GM18909 (cell line): ENCODE measurements at regions not wholly inside any gene's neighbourhood (a gene's known extent, or its start where the extent isn't known, plus 50 kb on each side); places are given as distances from the start of the nearest gene placed in this dataset.

Experiments used
- ATAC-seq: cut with Tn5 transposase; IDR thresholded peaks from one replicate; pipeline ENCODE4 v1.9.1; 2021; ENCODE audit warnings: mild to moderate bottlenecking; ENCODE audit not compliant: unreplicated experiment, poor library complexity

DNA sequence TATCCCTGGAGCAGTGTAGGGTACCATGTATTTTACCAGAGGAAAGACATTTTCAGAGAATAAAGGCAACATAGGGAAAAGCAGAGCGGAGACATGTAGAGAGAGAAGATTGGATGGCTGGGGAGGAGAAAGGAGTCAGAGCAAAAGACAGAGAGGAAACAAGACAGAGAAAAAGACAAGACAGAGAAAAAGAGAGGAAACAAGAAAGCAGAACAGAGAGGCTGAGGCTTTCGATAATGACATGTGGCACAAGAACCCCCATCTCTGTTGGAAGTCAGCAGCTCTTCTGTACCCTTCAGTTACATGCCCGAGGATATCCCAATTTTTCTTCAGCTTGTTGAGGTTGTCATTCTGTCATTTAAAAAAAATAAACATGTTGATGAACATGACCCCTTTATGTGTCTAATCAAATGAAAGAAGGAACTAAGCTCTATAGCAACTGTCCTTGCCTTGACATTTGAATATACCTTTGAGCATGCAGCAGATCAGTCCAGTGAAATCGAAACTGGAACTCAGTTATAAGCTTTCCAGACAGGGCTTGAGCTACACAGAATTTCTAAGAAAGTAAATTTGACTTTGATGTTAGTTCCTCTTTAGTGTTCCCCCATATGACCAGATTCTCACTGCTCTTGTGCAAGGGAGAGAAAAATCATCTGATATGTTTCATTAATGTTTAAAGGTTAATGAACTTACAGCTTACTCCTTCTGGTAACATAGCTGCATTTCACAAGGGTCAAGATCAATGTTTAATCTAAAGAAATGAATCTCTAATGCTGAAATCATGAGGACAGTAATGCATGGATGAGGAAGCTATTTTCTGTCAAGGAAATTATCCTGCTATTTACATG is 75.1 kb upstream of the SP4 start:
- ATAC-seq, result peak; percentile 87

DNA sequence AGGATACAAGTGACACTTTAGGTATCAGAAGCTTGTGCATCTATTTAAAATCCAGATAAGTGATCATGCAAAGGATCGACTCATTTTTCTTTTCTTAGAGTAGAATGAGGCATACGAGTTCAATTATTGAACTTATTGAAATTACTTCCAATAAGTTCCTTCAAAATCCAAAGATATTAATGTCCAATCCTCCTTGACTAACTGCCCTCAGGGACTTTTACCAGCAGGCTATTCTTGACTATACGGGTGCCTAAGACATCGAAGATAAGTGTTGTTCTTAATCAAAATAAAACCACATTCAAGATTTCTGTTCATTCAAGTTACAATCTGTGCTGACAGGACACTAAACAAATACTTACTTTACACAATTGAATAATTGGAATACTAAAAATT is 74.5 kb upstream of the SP4 start:
- no peak for ATAC-seq

DNA sequence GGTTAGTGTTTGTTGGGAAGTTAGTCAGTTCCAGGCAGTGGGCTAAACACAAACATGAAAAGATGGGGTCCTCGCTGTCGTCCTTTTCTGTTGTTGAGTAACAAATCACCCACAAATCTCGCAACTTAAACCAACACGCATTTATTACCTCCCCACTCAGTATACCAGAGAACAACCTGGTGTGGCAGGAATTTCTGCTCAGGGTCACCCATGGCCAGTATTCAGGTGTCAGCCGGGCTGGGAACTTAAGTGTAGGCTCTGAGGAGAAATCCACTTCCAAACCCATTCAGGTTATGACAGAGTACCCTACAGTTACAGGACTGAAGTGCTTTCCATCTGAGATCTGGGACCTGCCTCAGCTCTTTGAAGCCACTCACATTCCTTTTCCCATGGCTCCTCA is 73.6 kb upstream of the SP4 start:
- ATAC-seq, result no peak

DNA sequence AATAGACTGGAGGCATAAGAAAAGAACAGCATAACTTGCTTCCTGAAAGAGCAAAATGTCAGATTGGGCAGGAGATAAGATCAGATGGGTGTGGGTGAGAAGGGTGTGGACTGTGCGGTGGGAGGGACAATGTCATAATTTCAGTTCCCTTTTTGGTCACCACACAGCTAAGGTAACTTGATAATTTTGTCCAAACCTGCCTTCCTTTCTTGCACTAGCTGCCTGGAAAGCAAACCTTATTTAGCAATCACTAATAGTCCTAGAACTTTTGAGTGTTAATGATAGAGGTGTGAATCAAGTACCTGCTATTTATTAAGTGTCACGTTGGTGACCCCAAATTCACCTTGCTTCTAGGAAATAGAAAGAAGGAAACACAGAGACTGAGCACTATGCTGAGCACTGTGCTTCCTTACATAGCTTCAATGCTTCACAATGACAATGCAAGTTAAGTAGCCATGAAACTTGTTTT is 72.4 kb upstream of the SP4 start:
- peak; percentile 85 for ATAC-seq

DNA sequence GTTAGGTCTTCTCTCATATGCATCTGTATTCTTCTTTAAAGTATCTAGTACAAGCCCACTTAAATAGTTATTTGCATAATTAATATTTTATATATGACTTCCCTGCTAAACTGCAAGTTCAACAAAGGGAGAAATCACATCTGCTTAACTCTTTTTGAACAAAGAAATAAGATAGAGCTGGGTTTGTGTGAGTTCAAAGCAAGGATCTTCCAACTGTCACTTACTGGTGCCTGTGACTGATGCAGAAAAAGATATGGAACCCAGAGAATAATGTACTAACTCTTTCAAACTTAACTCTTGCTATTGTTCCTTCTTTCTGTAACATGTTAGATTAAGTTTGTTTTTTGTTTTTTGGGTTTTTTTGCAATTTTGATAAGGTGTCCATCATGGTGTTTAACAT is 71.3 kb upstream of the SP4 start:
- no peak for ATAC-seq

DNA sequence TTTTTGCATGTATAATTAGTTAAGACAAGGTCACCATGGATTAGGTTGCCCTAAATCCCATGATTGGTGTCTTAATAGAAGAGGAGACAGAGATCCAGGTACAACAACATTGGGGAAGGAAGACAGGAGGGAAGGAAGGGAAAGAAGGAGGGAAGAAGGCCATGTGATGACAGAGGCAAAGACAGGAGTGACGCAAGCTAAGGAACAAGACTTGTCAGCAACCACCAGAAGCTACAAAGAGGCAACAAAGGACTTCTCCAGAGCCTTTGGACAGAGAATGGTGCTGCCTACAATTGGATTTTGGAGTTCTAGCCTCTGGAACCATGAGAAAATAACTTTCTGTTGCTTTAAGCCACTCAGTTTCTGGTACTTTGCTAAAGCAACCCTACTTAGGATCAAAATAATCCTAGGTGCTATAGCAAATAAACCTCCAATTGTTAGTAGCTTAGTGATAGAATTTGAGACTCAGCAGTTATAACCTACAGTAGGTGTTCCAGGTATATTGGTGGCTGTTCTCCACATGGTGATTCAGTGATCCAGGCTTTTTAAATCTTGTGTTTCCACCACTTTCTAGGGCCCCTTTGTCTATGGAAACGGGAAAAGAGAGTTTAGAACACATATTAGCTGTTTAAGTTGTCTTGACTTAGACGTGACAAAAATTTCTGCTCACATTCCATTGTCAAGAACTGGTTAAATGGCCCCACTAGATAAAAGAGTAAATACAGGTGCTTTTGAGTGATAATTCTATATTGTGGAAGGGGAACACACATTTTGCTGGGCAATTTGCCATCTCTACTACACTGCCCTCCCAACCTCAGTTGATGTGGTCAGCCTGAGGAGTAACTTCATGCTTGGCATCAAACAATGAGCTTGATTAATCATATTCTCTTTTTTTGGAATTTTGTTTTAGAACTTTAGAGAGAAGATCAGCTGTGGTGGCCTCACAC is 70.5 kb upstream of the SP4 start:
- ATAC-seq, result no peak

DNA sequence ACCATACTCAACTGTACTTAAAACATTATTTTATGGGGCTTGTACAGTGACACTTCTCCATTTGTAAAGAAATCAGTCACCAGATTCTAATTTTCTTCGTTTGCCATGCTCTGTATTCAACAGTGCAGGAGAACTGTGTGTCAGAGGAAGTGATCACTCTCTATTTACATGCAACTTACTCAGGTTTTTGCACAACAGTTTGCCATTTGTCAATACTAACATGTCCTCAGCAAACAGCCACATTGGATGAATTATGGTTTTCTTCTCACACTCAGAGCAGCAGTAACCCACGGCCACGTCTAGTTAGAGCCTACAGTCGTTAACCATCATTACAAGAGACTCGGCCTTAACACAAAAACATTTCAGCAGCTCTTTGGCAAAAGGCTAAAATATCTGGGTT is 69.2 kb upstream of the SP4 start:
- ATAC-seq, result no peak

DNA sequence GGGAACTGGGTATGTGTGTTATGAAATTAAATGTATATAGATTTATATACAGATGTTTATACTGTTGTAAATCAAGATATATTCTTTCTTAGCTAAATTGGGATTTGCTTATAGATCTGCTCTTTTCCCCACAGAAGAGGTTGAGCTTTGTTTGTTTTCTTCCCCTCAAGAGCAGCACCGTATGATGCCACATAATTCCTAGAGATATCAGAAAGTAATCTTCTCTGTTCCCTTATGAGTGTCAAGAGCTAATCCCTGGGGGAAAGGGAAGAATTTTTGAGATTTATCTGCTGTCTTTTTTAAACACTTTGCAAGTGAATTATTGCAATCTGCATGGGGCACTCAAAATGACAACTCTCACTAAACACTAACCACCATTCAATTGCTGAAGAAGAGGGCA is 68.7 kb upstream of the SP4 start:
- no peak for ATAC-seq

DNA sequence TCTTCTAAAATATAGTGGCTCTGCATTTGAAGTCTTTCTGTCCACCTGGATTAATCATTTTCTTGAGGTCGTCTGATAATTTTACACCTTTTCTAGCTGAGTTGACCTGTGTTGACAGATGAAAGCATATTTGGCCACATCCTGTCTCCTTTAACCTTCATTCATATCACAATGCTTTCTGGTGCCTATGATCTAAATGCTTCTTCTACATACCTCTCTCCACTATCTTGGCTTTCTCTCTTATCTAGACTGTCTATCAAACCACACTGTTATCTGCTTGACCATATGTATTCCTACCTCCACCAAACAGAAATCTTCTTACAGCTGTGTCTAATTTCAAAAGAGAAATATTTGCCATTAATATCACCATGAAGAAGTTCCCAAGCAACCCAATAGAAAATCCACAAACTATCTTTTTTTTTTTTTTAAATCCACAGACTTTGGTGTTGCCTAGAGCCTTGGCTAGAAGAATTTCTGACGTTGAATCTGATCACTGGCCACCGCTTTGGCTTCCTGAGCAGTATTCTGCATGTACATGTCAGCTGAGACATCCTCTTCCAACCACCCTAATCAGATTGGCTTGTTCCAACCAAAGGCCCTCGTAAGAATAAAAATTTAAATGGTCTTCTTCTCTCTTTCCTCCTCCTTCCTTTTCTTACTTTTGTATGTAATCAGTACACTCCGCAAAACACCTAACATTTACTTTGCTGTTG is 66.3 kb upstream of the SP4 start:
- ATAC-seq, result peak; percentile 66

DNA sequence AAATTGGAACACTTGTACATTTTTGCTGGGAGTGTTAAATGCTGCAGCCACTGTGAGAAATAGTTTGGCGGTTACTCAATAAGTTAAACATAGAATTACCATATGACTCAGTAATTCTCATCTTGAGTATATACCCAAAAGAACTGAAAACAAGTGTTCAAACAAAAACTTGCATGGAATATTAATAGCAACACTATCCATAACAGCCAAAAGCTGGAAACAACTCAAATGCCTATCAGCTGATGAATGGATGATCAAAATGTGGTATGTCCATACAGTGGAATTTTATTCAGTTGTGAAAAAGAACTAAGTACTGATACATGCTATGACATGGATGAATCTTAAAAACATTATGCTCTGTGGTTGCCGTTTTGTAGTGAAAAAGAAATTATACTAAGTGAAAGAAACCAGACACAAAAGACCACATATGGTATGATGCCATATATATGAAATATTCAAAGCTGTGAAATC is 63.0 kb upstream of the SP4 start:
- peak; percentile 66 for ATAC-seq

DNA sequence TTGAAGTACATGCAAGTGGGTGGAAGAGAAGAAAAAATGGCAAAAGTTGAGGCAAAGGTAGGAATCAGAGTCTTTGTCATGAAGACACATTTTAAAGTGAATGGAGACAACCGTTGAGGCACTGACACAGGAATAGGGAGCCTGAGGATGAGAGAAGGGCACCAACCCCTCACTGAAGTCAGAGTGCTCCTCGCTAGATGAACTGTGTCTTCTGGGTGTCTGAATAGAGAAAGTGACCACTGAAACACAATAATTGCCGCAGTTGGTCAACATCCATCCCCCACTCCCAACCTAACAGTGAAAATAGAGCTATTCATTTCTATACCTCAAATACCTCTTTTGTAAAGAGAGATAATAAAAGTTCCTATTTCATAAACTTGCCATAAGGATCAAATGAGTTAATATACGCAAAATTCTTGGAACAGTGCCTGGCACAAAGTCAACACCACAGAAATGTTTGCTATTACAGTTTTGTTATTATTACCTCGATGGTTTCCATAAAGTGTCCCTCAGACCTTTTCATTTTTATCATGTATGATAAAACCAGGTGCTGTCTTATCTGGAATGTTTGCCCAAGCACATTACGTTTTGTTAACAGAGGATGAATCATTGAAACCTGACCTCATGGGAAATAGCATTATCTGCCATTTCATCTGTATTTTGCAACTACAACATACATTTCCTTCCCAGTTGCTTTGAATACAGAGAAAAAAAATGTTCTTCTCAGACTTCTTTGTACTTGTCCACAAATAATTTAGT is 61.8 kb upstream of the SP4 start:
- ATAC-seq, result no peak

DNA sequence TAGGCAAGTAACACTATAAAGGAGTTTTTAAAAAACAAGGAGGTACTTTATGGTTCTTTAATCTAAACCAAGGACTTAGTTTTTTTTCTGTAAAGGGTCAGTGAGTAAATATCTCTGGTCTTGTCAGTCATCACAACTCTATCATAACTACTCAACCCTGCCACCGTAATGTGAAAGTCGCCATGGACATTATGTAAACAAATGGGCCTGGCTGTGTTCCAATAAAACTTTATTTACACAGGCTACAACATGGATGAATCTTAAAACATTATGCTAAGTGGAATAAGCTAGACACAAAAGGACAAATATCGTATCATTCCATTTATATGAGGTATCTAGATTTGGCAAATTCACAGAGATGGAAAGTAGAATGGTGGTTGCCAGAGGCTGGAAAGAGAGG is 60.8 kb upstream of the SP4 start:
- no peak for ATAC-seq

DNA sequence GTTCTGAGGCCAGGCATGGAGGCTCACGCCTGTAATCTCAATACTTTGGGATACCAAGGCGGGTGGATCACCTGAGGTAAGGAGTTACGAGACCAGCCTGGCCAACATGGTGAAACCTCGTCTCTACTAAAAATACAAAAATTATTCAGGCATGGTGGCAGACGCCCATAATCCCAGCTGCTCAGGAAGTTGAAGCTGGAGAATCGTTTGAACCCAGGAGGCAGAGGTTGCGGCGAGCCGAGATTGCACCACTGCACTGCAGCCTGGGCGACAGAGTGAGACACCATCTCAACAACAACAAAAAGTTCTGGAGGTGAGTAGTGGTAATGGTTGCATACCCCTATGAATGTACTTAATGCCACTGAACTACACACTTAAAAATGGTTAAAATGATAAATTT is 60.3 kb upstream of the SP4 start:
- ATAC-seq, result no peak

DNA sequence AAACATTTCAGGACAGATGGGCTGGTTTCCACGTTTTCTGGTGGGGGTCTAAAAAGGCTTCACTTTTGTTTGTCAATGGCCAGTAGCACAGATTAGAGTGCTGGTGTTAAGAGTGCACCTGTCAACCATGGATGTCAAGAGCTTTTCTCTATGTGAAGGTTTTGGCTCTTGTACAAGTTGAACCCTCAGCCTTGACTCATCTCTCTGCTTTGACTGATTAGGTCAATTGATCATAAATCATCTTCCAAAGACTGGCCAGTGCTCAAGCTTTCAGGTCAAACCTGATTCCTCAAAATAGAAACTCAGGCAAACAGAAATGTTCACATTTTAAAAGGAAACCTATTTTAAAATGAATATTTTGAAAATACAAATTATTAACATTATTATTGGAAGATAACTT is 59.6 kb upstream of the SP4 start:
- ATAC-seq, result no peak

DNA sequence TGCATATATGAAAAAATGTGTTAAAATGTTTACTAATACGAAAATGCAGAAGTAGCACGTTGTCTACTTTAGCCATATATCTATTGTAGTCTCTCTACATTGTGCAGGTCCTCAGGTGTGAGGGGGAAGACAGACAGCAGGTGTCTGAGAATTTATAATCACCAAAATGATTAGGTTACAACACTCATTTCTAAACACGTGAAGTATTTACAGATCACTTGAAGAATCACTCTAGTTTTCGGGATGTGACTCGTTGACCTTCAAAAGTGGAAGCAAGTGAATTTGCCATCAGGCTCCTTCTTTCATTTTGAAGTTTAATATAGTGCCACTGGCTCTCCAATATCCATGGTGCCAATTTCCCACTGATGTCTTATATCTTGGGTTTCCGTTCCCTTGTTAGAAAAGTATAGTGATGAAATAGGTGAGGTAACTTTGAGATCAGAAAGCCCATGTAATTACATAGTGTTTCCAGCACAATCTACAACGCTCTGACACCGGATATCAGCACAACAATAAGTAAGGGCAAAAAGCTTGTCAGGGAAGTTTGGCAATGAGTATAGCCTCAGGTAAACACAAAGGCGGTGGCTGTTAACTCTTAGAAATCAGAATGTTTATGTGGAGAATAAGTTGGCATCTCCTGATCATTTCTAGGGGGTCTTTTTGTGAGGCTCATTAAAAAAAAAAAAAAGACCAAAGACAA is 57.5 kb upstream of the SP4 start:
- no peak for ATAC-seq

DNA sequence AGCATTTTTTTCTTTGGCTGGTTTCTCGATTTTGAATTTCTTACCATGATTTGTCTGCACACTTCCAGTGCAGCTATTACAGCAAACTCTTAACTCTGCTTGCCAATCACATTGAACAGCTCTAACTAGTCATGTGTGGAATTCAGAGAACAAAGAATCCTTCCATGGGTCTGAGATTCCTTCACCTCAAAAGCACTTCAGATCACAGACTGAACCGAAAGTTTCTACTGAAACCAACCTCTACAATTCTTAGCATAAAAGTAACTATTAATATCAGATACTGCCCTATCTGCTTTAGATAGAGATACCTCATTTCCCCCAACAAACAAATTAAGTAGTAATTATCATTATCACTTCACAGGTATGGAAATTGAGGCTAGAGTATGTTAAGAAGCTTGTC is 56.5 kb upstream of the SP4 start:
- no peak for ATAC-seq

DNA sequence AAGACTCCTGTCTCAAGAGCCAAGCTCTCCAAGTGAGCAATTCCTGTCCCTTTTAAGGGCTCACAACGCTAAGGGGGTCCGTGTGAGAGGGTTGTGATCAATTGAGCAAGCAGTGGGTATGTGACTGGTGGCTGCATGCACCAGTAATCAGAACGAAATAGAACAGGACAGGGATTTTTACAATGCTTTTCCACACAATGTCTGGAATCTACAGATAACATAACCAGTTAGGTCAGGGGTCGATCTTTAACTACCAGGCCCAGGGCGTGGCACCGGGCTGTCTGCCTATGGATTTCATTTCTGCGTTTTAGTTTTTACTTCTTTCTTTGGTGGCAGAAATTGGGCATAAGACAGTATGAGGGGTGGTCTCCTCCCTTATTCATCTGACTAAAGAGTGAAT is 54.9 kb upstream of the SP4 start:
- no peak for ATAC-seq

DNA sequence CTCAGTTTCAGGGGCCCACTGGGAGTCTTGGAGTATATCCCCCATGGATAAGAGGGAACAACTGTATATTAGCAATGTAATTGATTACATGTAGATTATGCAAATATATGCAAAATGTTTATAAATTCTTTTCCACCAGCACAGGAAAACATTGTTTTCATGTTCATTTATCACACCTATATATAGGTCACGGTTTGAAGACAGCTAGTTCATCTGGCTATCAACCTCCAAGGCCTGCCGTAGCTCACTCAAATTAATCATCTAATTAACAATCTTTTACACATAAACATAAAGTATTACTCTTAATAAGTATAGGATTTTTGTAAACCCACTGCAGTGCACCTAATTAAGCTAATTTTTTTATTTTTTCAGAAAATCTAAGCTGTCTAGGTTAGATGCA is 53.7 kb upstream of the SP4 start:
- ATAC-seq, result no peak

DNA sequence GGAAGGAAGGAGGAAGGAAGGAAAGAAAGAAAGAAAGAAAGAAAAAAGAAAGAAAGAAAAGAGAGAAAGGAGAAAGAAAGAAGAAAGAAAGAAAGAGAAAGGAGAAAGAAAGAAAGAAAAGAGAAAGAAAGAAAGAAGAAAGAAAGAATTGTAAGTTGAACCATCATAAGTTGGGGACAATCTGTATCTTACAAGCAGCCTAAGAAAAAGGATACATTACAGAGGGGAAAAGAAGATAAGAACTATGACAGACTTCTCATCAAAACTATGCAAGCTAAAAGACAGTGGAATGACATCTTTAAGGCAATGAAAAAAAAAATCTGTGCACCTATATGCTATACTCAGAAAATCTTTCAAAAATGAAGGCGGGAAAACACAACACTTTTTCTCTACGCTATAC is 50.3 kb upstream of the SP4 start:
- ATAC-seq, result no peak
